Panc1 (cell line): ENCODE measurements at regions not wholly inside any gene's neighbourhood (a gene's known extent, or its start where the extent isn't known, plus 50 kb on each side); places are given as distances from the start of the nearest gene placed in this dataset.

Source experiments
- ATAC-seq: fragments of 200-7000 bp; cut with Tn5 transposase; 2 replicates; pipeline ENCODE4 v1.9.1; 2020; ENCODE audit warnings: mild to moderate bottlenecking, moderate library complexity
- BruUV-seq: library from RNA; stranded (reverse); fragments of 400-500 nt; replicated peaks from 2 replicates; lab custom pipeline; 2021; lab: Mats Ljungman, UMichigan
- CTCF ChIA-PET: fragments of 300-600 bp; sonication (Branson Sonifier 250); formaldehyde crosslinking; loops from one replicate; lab custom pipeline; 2022; ENCODE audit warnings: antibody characterized with exemption; lab: Charles Lee
- POLR2A ChIA-PET: fragments of 300-600 bp; sonication (Branson Sonifier 250); formaldehyde crosslinking; loops from one replicate; lab custom pipeline; 2022; ENCODE audit warnings: antibody characterized with exemption; lab: Charles Lee
- DNase-seq: peaks from one replicate; pipeline ENCODE4 v3.0.0-alpha.2; 2010; ENCODE audit warnings: low read depth, low spot score
- H3K27ac ChIP-seq: 2 replicates; pipeline ENCODE4 v1.5.1; 2011; ENCODE audit warnings: mild to moderate bottlenecking, low read length, inconsistent platforms
- H3K27me3 ChIP-seq: fragments of 200-500 bp; sonication (Bioruptor generic); 2 replicates; pipeline ENCODE4 v1.6.0; 2014; ENCODE audit warnings: low read length, inconsistent platforms; ENCODE audit not compliant: control insufficient read depth, insufficient read depth
- H3K36me3 ChIP-seq: fragments of 200-500 bp; sonication (Bioruptor generic); 2 replicates; pipeline ENCODE4 v1.5.1; 2014; ENCODE audit warnings: inconsistent platforms, mild to moderate bottlenecking, low read length, moderate library complexity; ENCODE audit not compliant: control insufficient read depth, insufficient read depth
- H3K4me1 ChIP-seq: 2 replicates; pipeline ENCODE4 v1.5.1; 2011; ENCODE audit warnings: inconsistent platforms, mild to moderate bottlenecking, low read length, moderate library complexity; ENCODE audit not compliant: control insufficient read depth, insufficient read depth
- H3K4me3 ChIP-seq, 2 experiments: 2 replicates each; pipeline ENCODE4 v1.5.1; 2011 to 2012; ENCODE audit warnings: low read depth in 2 of 2, low read length in 2 of 2, mild to moderate bottlenecking in 2 of 2, inconsistent platforms in 1 of 2, moderate library complexity in 1 of 2
- H3K9me3 ChIP-seq: fragments of 200-500 bp; sonication (Bioruptor generic); 2 replicates; pipeline ENCODE4 v1.5.1; 2014; ENCODE audit warnings: low read depth, mild to moderate bottlenecking, inconsistent platforms, low read length, moderate library complexity; ENCODE audit not compliant: control insufficient read depth, insufficient read depth
- POLR2AphosphoS5 ChIP-seq: IDR thresholded peaks from 2 replicates; pipeline ENCODE4 v1.6.1; 2012; ENCODE audit warnings: mild to moderate bottlenecking, low read depth, low read length, moderate library complexity
- SIN3A ChIP-seq: IDR thresholded peaks from 2 replicates; pipeline ENCODE4 v1.6.1; 2012; ENCODE audit warnings: low read depth, mild to moderate bottlenecking, low read length, moderate library complexity, borderline replicate concordance; ENCODE audit not compliant: insufficient read depth
- TCF7L2 ChIP-seq: IDR thresholded peaks from 2 replicates; pipeline ENCODE4 v1.6.1; 2011; ENCODE audit warnings: mild to moderate bottlenecking, low read depth, low read length, inconsistent platforms
- in situ Hi-C: cut with HindIII; loops from 2 replicates; pipeline ENCODE4 v1.10.0; 2016; ENCODE audit warnings: low sequenced_read_pairs, low pct_unique_long_range_greater_than_20kb
- intact Hi-C: fragments of 100-400 bp; cut with micrococcal nuclease; formaldehyde crosslinking; loops from one replicate; pipeline ENCODE4 v1.10.0; 2022; ENCODE audit not compliant: unreplicated experiment
- TF ChIP-seq, protein P1 (sequence below), 2 experiments: IDR thresholded peaks; 2 replicates each; pipeline ENCODE4 v1.6.1; 2011 to 2012; ENCODE audit warnings: low read depth in 2 of 2, control low read depth in 1 of 2, low read length in 1 of 2, mild to moderate bottlenecking in 1 of 2, moderate library complexity in 1 of 2; ENCODE audit not compliant: insufficient read depth in 1 of 2
- TF ChIP-seq, protein P2 (sequence below): fragments of 450-650 bp; IDR thresholded peaks from 2 replicates; pipeline ENCODE4 v1.5.1; 2017; ENCODE audit warnings: mild to moderate bottlenecking

DNA sequence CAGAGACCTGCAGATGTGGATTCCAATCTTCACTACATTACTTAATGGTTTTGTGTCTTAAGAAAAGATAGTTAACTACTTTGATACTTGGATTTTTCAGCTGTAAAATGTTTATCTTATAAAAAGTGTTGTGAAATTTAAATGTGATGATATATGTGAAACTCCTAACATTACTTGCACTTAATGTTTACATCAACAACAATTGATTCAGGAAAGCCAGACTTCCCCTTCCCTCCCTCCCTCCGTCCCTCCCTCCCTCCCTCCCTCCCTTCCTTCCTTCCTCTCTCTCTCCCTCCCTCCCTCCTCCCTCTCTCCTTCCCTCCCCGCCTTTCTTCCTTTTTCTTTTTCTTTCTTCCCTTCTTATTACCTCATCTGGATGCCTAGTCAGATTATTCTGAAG, 773.9 kb upstream of the FAM98A start:
- no peak overlapping the region for H3K27ac ChIP-seq
- BruUV-seq, result no TSS peak
- DNase-seq (no peak), ATAC-seq (no peak)
- no peaks in the 10 kb centered on the region for H3K27me3 ChIP-seq
- no peaks in the 10 kb centered on the region for H3K9me3 ChIP-seq
- POLR2A ChIA-PET, result no interaction called here
- TF ChIP-seq, protein P1, sequence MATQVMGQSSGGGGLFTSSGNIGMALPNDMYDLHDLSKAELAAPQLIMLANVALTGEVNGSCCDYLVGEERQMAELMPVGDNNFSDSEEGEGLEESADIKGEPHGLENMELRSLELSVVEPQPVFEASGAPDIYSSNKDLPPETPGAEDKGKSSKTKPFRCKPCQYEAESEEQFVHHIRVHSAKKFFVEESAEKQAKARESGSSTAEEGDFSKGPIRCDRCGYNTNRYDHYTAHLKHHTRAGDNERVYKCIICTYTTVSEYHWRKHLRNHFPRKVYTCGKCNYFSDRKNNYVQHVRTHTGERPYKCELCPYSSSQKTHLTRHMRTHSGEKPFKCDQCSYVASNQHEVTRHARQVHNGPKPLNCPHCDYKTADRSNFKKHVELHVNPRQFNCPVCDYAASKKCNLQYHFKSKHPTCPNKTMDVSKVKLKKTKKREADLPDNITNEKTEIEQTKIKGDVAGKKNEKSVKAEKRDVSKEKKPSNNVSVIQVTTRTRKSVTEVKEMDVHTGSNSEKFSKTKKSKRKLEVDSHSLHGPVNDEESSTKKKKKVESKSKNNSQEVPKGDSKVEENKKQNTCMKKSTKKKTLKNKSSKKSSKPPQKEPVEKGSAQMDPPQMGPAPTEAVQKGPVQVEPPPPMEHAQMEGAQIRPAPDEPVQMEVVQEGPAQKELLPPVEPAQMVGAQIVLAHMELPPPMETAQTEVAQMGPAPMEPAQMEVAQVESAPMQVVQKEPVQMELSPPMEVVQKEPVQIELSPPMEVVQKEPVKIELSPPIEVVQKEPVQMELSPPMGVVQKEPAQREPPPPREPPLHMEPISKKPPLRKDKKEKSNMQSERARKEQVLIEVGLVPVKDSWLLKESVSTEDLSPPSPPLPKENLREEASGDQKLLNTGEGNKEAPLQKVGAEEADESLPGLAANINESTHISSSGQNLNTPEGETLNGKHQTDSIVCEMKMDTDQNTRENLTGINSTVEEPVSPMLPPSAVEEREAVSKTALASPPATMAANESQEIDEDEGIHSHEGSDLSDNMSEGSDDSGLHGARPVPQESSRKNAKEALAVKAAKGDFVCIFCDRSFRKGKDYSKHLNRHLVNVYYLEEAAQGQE (IDR thresholded peaks at IDR 0.05; ENCODE audit: insufficient read depth in 1 of 2, low read depth in 2 of 2, low read length in 1 of 2), result no peak
- TF ChIP-seq TCF7L2, result no peak
- TF ChIP-seq SIN3A, result no peak
- no peak for TF ChIP-seq POLR2AphosphoS5
- TF ChIP-seq, protein P2, sequence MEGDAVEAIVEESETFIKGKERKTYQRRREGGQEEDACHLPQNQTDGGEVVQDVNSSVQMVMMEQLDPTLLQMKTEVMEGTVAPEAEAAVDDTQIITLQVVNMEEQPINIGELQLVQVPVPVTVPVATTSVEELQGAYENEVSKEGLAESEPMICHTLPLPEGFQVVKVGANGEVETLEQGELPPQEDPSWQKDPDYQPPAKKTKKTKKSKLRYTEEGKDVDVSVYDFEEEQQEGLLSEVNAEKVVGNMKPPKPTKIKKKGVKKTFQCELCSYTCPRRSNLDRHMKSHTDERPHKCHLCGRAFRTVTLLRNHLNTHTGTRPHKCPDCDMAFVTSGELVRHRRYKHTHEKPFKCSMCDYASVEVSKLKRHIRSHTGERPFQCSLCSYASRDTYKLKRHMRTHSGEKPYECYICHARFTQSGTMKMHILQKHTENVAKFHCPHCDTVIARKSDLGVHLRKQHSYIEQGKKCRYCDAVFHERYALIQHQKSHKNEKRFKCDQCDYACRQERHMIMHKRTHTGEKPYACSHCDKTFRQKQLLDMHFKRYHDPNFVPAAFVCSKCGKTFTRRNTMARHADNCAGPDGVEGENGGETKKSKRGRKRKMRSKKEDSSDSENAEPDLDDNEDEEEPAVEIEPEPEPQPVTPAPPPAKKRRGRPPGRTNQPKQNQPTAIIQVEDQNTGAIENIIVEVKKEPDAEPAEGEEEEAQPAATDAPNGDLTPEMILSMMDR, result no peak
- intact Hi-C loops, result no loop called here
- CTCF ChIA-PET, result no interaction called here
- H3K4me1 ChIP-seq, result no peaks in the 10 kb centered on the region
- in situ Hi-C loops, result no loop called here
- no peak overlapping the region for H3K4me3 ChIP-seq
- H3K36me3 ChIP-seq, result no peaks in the 10 kb centered on the region

DNA sequence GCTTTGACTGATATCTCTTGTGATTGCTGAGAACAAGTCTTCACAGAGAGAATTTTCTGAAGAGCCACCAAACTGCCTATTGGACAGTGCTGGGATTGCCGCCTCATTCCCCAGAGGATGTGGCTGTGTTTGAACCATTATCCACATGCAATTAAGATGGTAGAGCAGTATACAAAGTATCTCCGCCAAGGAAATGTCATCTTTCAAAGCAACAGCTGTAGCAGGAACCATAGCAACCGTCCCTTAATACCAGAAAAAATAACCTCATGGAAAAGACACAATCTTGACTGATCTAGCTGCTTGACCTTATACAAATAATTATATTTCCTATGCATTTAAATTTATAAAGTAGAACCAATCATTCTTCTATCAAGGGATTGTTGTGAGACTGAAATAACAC, 772.6 kb upstream of the FAM98A start:
- ATAC-seq (no peak), DNase-seq (no peak)
- no TSS peak for BruUV-seq
- no peak overlapping the region for H3K4me3 ChIP-seq
- H3K27ac ChIP-seq, result no peak overlapping the region
- ChIA-PET POLR2A (no interaction called here), CTCF (no interaction called here)
- no peaks in the 10 kb centered on the region for H3K27me3 ChIP-seq
- H3K4me1 ChIP-seq, result no peaks in the 10 kb centered on the region
- in situ Hi-C loops (no loop called here), intact Hi-C loops (no loop called here)
- no peaks in the 10 kb centered on the region for H3K9me3 ChIP-seq
- TF ChIP-seq, protein P2, result no peak
- no peak for TF ChIP-seq POLR2AphosphoS5
- no peak for TF ChIP-seq TCF7L2
- TF ChIP-seq, protein P1 (IDR thresholded peaks at IDR 0.05; ENCODE audit: insufficient read depth in 1 of 2, low read depth in 2 of 2, low read length in 1 of 2), result no peak
- TF ChIP-seq SIN3A, result no peak
- H3K36me3 ChIP-seq, result no peaks in the 10 kb centered on the region
